Posterior cingulate gyrus (tissue), 11 donors: ENCODE measurements at regions not wholly inside any gene's neighbourhood (a gene's known extent, or its start where the extent isn't known, plus 50 kb on each side); places are given as distances from the start of the nearest gene placed in this dataset.

ENCODE experiments used
- DNase-seq, 10 donors: peaks; one replicate each; pipeline versions ENCODE4 v3.0.0 to v3.0.0-alpha.2; 2020 to 2021; ENCODE audit warnings: mixed read lengths in 3 of 10
- intact Hi-C: fragments of 100-400 bp; cut with DNase I; formaldehyde crosslinking; loops from one replicate; pipeline ENCODE4 v1.15.1; 2023

GRCh38 chr12:89257340-89257739 is 95.0 kb downstream of the DUSP6 start:
- intact Hi-C loops = no loop called here
- DNase-seq = peak in 1 of 10 donors; percentile 48

- intact Hi-C loops = no loop called here
- no peak for DNase-seq
Observed at GRCh38 chr12:89256060-89256459, 96.2 kb downstream of the DUSP6 start.

- intact Hi-C loops = no loop called here
- no peak for DNase-seq
Observed at GRCh38 chr12:89253488-89253887, 98.8 kb downstream of the DUSP6 start.

- DNase-seq = no peak
- intact Hi-C loops = no loop called here
Observed at GRCh38 chr12:89252284-89252683, 100.0 kb downstream of the DUSP6 start.

GRCh38 chr12:89251342-89252271 is 100.7 kb downstream of the DUSP6 start:
- intact Hi-C loops = no loop called here
- DNase-seq = no peak

- DNase-seq = no peak
- intact Hi-C loops = no loop called here
Observed at GRCh38 chr12:89250636-89251035, 101.7 kb downstream of the DUSP6 start.

- DNase-seq = no peak
- intact Hi-C loops = no loop called here
Observed at GRCh38 chr12:89250213-89250612, 102.1 kb downstream of the DUSP6 start.

GRCh38 chr12:89247967-89248366 is 104.3 kb downstream of the DUSP6 start:
- intact Hi-C loops = no loop called here
- DNase-seq = no peak

GRCh38 chr12:89247541-89247942 is 104.8 kb downstream of the DUSP6 start:
- DNase-seq = no peak
- intact Hi-C loops = no loop called here

GRCh38 chr12:89245090-89245489 is 107.2 kb downstream of the DUSP6 start:
- no peak for DNase-seq
- intact Hi-C loops = no loop called here

- intact Hi-C loops = no loop called here
- DNase-seq = no peak
Observed at GRCh38 chr12:89244536-89244935, 107.8 kb downstream of the DUSP6 start.

GRCh38 chr12:89243771-89244170 is 108.5 kb downstream of the DUSP6 start:
- DNase-seq = no peak
- intact Hi-C loops = no loop called here

GRCh38 chr12:89239534-89239933 is 112.8 kb downstream of the DUSP6 start:
- no peak for DNase-seq
- intact Hi-C loops = no loop called here

- no peak for DNase-seq
- intact Hi-C loops = no loop called here
Observed at GRCh38 chr12:89238593-89238992, 113.7 kb downstream of the DUSP6 start.

- intact Hi-C loops = no loop called here
Observed at GRCh38 chr12:89237763-89238162, 114.5 kb downstream of the DUSP6 start.

GRCh38 chr12:89236748-89237383 is 115.4 kb downstream of the DUSP6 start:
- intact Hi-C loops = no loop called here
- DNase-seq = no peak

More at GRCh38 chr12:89237763-89238162, 114.5 kb downstream of the DUSP6 start:
- no peak for DNase-seq

- intact Hi-C loops = no loop called here
- DNase-seq = no peak
Observed at GRCh38 chr12:89236237-89236636, 116.1 kb downstream of the DUSP6 start.

- intact Hi-C loops = no loop called here
- DNase-seq = no peak
Observed at GRCh38 chr12:89235189-89235993, 116.9 kb downstream of the DUSP6 start.

- no peak for DNase-seq
- intact Hi-C loops = no loop called here
Observed at GRCh38 chr12:89234324-89235114, 117.8 kb downstream of the DUSP6 start.

GRCh38 chr12:89231686-89232085 is 120.6 kb downstream of the DUSP6 start:
- intact Hi-C loops = no loop called here
- no peak for DNase-seq
